Activated naive CD8-positive, alpha-beta T cell treated with anti-CD3 and anti-CD28 coated beads, Interleukin-2, amount 50 U/mL, for 24 hours (primary cell): ENCODE measurements at regions not wholly inside any gene's neighbourhood (a gene's known extent, or its start where the extent isn't known, plus 50 kb on each side); places are given as distances from the start of the nearest gene placed in this dataset.

ENCODE experiments used
- ATAC-seq: fragments of 150-1000 bp; cut with Tn5 transposase; one replicate; pipeline ENCODE4 v1.10.0; 2021
- DNase-seq: peaks from one replicate; pipeline ENCODE4 v3.0.0; 2021
- H3K27ac Mint-ChIP-seq: one replicate; pipeline ENCODE4 v1.8.0; 2021; ENCODE audit warnings: mild to moderate bottlenecking, mixed read lengths
- H3K27me3 Mint-ChIP-seq: one replicate; pipeline ENCODE4 v1.8.0; 2021; ENCODE audit warnings: mixed read lengths
- H3K36me3 Mint-ChIP-seq: one replicate; pipeline ENCODE4 v1.8.0; 2021; ENCODE audit warnings: low read depth, mixed read lengths
- H3K4me1 Mint-ChIP-seq: one replicate; pipeline ENCODE4 v1.8.0; 2021; ENCODE audit warnings: mixed read lengths
- H3K4me3 Mint-ChIP-seq: one replicate; pipeline ENCODE4 v1.8.0; 2021; ENCODE audit warnings: mild to moderate bottlenecking, moderate library complexity, mixed read lengths
- H3K9me3 Mint-ChIP-seq: one replicate; pipeline ENCODE4 v1.8.0; 2021; ENCODE audit warnings: mixed read lengths

DNA sequence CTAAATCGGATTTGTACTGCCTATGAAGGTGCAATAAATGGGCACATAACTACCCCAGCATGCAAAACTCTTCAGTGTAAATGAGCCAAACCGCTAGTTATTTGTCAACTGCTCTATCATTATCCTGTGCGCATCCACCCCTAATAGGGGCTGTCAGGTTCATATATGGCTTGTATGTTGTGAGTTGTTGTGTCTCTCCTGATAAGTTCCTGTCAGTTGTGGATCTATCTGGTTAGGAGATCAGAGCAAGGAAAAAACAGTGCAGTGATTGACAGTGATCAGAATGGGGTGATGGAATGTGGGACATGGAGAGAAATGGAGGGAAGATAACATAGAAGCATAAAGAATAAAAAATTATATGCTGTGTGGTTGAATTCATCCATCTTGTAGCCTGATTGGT lies 686.9 kb upstream of the ID4 start:
- Mint-ChIP-seq H3K27me3 (no peaks in the 10 kb centered on the region), H3K9me3 (peaks cover 15% of the 10 kb centered on the region), H3K27ac (no peak overlapping the region), H3K36me3 (no peaks in the 10 kb centered on the region), H3K4me1 (no peaks in the 10 kb centered on the region), H3K4me3 (no peak overlapping the region)
- DNase-seq = no peak
- no peak for ATAC-seq

DNA sequence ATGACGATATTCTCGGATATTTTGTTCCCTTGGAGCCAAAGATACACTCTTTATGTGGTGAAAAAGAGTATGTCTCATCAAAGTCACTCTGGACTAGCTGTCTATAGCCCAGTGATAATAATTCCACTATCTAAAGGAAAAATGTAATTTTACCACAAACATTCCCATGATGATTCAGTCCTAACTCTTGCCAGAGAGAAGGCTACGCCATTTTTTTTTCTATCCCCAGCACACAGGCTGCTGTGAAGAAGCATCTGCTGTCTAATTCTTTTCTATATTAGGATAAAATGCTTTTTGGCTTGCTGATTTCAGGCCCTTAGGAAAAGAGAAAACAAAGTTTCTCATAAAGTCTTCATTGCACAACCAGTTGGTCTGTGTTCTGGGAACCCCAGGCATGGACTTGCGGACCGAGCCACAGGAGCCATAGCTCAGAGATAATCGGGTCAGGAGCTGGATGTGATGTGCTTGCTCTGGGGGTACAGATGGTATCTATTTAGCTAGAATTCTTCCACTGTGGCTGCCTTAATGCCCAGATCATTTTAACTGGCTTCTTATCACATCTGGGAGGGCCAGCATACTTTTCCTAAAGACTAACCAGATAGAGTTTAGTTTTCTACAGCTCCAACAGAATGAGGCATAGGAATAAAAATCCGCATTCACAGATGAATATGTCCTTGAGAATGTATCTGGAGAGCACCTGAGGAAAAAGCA lies 683.7 kb upstream of the ID4 start:
- Mint-ChIP-seq H3K9me3 (peaks cover 13% of the 10 kb centered on the region), H3K36me3 (no peaks in the 10 kb centered on the region), H3K4me3 (no peak overlapping the region), H3K27ac (no peak overlapping the region), H3K27me3 (no peaks in the 10 kb centered on the region), H3K4me1 (no peaks in the 10 kb centered on the region)
- no peak for DNase-seq
- ATAC-seq = no peak

DNA sequence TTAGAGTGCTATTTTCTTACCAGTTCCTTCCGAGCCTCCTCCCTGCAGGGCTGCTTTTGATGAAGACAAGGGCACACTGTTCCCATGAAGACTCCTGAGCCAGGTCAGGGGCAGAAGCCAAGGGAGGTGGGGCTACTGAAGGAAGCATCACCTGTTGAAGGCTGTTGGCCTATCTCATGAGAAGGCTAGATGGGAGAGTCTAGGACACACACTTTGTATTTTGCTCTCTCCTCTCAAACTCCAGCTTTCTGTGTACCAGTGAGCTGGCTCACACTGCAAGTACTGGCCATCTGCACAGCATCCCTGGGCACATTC lies 683.2 kb upstream of the ID4 start:
- H3K36me3 Mint-ChIP-seq = no peaks in the 10 kb centered on the region
- no peak overlapping the region for H3K27ac Mint-ChIP-seq
- peaks cover 9% of the 10 kb centered on the region for H3K9me3 Mint-ChIP-seq
- H3K4me3 Mint-ChIP-seq = no peak overlapping the region
- no peaks in the 10 kb centered on the region for H3K27me3 Mint-ChIP-seq
- ATAC-seq (no peak), DNase-seq (no peak)
- H3K4me1 Mint-ChIP-seq = no peaks in the 10 kb centered on the region

DNA sequence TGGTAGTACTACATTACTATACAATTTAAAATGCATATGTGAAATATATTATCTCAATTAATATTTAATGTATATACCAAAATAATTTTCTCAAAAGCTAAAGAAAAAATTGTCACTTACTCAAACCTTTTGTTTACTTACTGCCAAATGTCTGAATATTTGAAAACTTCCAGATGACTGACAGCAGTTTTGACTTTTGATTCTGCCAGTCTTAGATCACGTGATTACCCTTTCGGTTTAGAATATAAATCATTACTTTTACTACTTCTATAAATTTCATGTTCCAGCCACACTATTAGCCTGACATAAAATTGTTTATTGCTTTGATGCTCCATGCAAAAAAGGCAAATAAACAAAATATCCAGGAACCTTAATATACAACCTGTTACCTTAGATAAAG lies 680.7 kb upstream of the ID4 start:
- ATAC-seq (no peak), DNase-seq (no peak)
- Mint-ChIP-seq H3K9me3 (peaks cover 9% of the 10 kb centered on the region), H3K27me3 (no peaks in the 10 kb centered on the region), H3K4me1 (no peaks in the 10 kb centered on the region), H3K36me3 (no peaks in the 10 kb centered on the region), H3K4me3 (no peak overlapping the region), H3K27ac (no peak overlapping the region)

DNA sequence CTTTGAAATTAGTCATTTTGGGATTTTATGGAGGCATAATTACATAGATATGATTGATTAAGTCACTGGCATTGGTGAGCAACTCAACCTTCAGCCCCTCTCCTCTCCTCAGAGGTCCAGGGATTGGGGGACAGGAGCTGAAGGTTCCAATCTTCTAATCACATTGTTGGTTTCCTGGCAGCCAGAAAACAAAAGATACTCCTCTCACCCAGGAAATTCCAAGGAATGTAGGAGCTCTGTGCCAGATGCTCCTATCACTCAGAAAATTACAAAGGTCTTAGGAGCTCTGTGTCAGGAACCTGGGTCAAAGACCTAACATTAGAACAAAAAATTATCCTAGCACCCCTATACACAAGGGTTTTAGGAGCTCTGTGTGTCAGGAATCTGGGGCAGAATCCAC lies 679.7 kb upstream of the ID4 start:
- H3K4me1 Mint-ChIP-seq = no peaks in the 10 kb centered on the region
- DNase-seq (no peak), ATAC-seq (no peak)
- no peaks in the 10 kb centered on the region for H3K36me3 Mint-ChIP-seq
- H3K9me3 Mint-ChIP-seq = peaks cover 4% of the 10 kb centered on the region
- H3K27me3 Mint-ChIP-seq = no peaks in the 10 kb centered on the region
- no peak overlapping the region for H3K4me3 Mint-ChIP-seq
- H3K27ac Mint-ChIP-seq = no peak overlapping the region

GRCh38 chr6:19158586-19158985 lies 678.6 kb upstream of the ID4 start:
- Mint-ChIP-seq H3K27ac (no peak overlapping the region), H3K4me1 (no peaks in the 10 kb centered on the region), H3K36me3 (no peaks in the 10 kb centered on the region), H3K27me3 (no peaks in the 10 kb centered on the region), H3K9me3 (no peaks in the 10 kb centered on the region), H3K4me3 (no peak overlapping the region)
- ATAC-seq = no peak
- DNase-seq = no peak

DNA sequence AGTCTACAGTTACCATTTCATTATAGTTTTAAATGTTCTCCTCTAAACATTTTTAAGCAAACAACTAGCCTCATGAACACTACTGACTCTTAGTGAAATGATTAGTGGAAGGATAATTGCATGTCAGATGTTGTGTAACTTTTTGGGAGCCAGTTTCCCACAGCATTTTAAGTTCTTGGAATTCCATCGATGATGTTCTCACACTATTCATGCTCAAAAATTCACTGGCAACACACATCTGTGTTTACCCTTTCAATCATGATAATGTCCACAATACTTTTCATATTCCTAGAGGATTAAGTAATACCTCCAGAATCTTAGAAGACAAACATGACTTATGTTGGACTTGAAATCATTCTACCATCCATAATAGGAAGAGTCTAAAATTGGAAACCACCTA lies 678.1 kb upstream of the ID4 start:
- H3K4me3 Mint-ChIP-seq = no peak overlapping the region
- no peaks in the 10 kb centered on the region for H3K4me1 Mint-ChIP-seq
- no peak overlapping the region for H3K27ac Mint-ChIP-seq
- no peak for ATAC-seq
- DNase-seq = no peak
- no peaks in the 10 kb centered on the region for H3K9me3 Mint-ChIP-seq
- H3K27me3 Mint-ChIP-seq = no peaks in the 10 kb centered on the region
- H3K36me3 Mint-ChIP-seq = no peaks in the 10 kb centered on the region

- no peaks in the 10 kb centered on the region for H3K9me3 Mint-ChIP-seq
- no peaks in the 10 kb centered on the region for H3K36me3 Mint-ChIP-seq
- DNase-seq = no peak
- no peak overlapping the region for H3K4me3 Mint-ChIP-seq
- no peak overlapping the region for H3K27ac Mint-ChIP-seq
- no peaks in the 10 kb centered on the region for H3K4me1 Mint-ChIP-seq
- no peak for ATAC-seq
- no peaks in the 10 kb centered on the region for H3K27me3 Mint-ChIP-seq
Measured at GRCh38 chr6:19159561-19159960, 677.6 kb upstream of the ID4 start.

DNA sequence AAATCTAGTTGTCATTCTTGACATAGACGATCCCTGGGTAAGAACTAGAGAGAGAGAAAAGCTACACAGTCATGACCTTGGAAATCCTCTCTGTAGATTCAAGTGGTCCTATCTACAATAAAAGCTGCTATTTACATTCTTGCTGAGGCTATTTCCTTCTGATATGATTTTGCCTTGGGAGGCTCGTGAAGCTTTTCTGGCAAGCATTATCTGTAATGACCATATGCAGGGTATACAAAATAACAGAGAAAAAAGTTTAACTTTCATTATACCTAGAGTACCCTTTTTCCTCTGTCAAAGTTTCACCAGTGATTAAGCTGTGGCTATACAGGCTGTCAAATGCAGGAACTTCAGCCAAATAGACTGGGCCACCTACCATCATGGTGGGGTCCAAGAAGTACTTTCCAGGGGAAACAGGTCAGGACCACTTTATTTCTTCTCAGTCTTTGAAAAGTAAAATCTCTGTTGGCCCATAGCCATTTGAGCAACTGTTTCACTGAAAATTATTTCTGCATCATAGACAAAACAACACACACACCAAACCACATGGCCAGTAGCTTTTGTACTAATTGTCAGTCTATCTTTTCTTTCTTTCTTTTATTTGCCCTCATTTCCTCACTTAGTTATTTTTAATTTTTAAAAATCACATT lies 677.0 kb upstream of the ID4 start:
- Mint-ChIP-seq H3K4me1 (no peaks in the 10 kb centered on the region), H3K4me3 (no peak overlapping the region), H3K36me3 (no peaks in the 10 kb centered on the region), H3K27ac (no peak overlapping the region), H3K9me3 (no peaks in the 10 kb centered on the region), H3K27me3 (no peaks in the 10 kb centered on the region)
- no peak for DNase-seq
- no peak for ATAC-seq

DNA sequence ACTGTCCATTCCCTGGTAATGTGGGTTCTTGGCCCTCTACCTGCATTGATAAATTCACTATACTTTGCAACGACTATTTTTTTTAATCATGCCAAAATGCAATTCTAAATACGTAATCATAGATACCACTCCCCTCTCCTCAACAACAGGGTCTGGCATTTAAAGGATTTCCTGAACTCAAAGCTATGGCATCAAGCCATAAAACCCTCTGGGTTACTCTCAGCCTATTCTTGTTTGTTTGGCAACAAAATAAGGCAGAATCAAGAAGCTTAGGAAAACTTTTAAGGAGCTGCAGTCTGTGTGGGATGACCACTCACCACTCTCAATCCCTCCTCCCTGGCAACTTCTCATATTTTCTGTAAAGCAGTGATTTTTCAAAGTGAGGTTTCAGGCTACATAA lies 669.9 kb upstream of the ID4 start:
- Mint-ChIP-seq H3K9me3 (no peaks in the 10 kb centered on the region), H3K4me3 (no peak overlapping the region), H3K27me3 (no peaks in the 10 kb centered on the region), H3K36me3 (no peaks in the 10 kb centered on the region), H3K4me1 (no peaks in the 10 kb centered on the region), H3K27ac (no peak overlapping the region)
- no peak for ATAC-seq
- no peak for DNase-seq

DNA sequence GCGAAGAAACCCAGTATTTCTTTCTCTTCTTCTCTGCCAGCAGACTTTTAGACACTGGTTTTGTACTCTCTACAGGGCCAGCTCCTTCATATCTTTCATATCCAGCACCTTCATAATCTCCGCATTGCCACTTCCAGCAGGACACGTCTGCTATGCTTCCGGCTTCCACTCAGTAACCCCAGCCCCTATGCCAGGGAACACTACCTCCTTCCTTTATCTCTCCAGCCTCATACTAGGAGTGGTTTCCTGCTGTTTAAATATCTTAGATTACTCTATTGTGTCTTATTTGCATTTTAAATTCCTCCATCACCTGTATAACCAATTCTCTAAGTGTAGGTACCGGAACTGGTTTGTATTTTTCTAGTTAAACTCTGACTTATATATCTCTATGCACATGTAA lies 667.8 kb upstream of the ID4 start:
- no peak for ATAC-seq
- H3K27ac Mint-ChIP-seq = no peak overlapping the region
- H3K36me3 Mint-ChIP-seq = no peaks in the 10 kb centered on the region
- H3K9me3 Mint-ChIP-seq = peaks cover 9% of the 10 kb centered on the region
- H3K4me1 Mint-ChIP-seq = no peaks in the 10 kb centered on the region
- no peak overlapping the region for H3K4me3 Mint-ChIP-seq
- no peaks in the 10 kb centered on the region for H3K27me3 Mint-ChIP-seq
- no peak for DNase-seq

DNA sequence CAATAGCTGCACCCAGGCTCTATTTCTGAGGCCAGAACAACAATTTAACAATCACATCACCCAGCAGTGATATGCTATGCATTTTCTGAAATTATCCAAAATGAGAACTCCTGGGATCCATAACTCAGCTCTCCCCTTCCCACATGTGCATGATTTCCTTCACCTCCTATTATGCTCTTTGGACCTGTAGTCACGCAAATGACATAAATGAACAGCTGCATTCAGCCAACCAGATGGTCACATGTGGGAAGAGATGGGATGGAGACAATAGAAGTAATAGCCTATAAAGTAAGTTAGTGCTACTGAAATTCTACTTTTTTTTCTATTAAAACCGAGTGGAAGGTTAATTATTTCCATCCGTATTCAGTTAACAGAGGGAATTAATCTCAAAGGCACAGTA lies 662.1 kb upstream of the ID4 start:
- no peak overlapping the region for H3K4me3 Mint-ChIP-seq
- peaks cover 19% of the 10 kb centered on the region for H3K9me3 Mint-ChIP-seq
- ATAC-seq (no peak), DNase-seq (no peak)
- no peaks in the 10 kb centered on the region for H3K4me1 Mint-ChIP-seq
- H3K36me3 Mint-ChIP-seq = no peaks in the 10 kb centered on the region
- no peak overlapping the region for H3K27ac Mint-ChIP-seq
- H3K27me3 Mint-ChIP-seq = no peaks in the 10 kb centered on the region

DNA sequence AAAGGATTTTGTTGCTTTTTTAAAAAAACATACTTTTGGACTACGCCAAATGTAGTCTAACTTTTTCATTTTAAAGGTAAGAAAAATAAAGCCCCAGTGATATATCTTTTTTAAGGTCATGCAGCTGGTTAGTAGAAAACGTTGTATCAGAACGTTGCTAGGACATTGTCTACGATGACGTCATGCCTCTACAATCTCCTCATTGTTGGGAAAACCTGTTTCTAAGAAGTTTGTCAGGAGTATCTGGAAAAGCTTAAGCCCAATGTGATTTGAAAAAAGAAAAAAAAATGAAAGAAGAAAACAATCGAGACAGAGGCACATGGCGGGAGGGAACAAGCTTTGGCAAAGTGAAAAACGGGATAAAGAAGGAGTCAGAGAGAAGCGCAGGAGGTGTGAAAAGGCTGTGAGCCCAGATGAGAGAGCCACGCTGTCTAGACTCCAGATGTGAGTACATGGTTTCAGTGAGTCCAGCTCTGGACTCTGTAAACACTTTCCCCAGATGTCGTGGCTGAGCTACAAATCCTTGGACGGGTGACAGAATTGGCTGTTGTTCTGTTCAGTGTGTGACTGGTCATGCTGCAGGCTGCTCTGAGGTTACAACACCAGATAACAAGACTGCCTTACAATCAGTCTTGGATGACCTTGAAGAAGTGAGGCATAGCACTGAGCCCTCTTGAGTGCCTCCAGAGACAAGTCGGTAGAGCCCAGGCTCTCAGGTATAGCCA lies 656.7 kb upstream of the ID4 start:
- peaks cover 28% of the 10 kb centered on the region for H3K9me3 Mint-ChIP-seq
- ATAC-seq (no peak), DNase-seq (no peak)
- no peaks in the 10 kb centered on the region for H3K4me1 Mint-ChIP-seq
- no peaks in the 10 kb centered on the region for H3K36me3 Mint-ChIP-seq
- no peaks in the 10 kb centered on the region for H3K27me3 Mint-ChIP-seq
- H3K27ac Mint-ChIP-seq = no peak overlapping the region
- H3K4me3 Mint-ChIP-seq = no peak overlapping the region

GRCh38 chr6:19181211-19181610 lies 656.0 kb upstream of the ID4 start:
- Mint-ChIP-seq H3K4me1 (no peaks in the 10 kb centered on the region), H3K27ac (no peak overlapping the region), H3K27me3 (no peaks in the 10 kb centered on the region), H3K4me3 (no peak overlapping the region), H3K36me3 (no peaks in the 10 kb centered on the region), H3K9me3 (peaks cover 28% of the 10 kb centered on the region)
- no peak for ATAC-seq
- DNase-seq = no peak

DNA sequence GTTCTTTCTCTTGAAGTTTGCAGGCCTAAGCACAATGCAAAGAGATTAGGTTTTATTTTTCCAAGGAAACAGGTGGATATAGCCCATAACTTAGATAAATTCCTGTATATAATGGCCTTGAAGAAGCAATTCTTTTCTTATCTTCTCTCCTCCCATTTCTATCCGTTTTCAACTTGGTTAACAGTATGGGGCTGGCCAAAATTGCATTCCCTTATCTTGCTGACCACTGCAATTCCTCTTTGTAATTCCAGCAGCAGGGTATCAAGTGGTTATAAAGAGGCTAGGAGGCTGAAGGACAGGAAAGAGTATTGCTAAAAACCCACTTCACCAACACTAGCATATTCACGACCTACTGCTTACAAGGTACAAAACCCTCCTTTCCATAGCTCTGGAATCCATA lies 643.5 kb upstream of the ID4 start:
- no peak for ATAC-seq
- Mint-ChIP-seq H3K27me3 (no peaks in the 10 kb centered on the region), H3K4me3 (no peak overlapping the region), H3K27ac (no peak overlapping the region), H3K4me1 (no peaks in the 10 kb centered on the region), H3K9me3 (peaks cover 10% of the 10 kb centered on the region), H3K36me3 (no peaks in the 10 kb centered on the region)
- no peak for DNase-seq
